Activated CD4-positive, alpha-beta T cell treated with anti-CD3 and anti-CD28 coated beads for 1 hour (primary cell): ENCODE measurements at regions not wholly inside any gene's neighbourhood (a gene's known extent, or its start where the extent isn't known, plus 50 kb on each side); places are given as distances from the start of the nearest gene placed in this dataset.
"Not testable (repeated sequence)": the region's sequence is repeated elsewhere in the genome, so short reads cannot be mapped to it uniquely, and the experiment has no call there.

Experiments used
- DNase-seq: peaks from one replicate; pipeline ENCODE4 v3.0.0-alpha.2; 2020

DNA sequence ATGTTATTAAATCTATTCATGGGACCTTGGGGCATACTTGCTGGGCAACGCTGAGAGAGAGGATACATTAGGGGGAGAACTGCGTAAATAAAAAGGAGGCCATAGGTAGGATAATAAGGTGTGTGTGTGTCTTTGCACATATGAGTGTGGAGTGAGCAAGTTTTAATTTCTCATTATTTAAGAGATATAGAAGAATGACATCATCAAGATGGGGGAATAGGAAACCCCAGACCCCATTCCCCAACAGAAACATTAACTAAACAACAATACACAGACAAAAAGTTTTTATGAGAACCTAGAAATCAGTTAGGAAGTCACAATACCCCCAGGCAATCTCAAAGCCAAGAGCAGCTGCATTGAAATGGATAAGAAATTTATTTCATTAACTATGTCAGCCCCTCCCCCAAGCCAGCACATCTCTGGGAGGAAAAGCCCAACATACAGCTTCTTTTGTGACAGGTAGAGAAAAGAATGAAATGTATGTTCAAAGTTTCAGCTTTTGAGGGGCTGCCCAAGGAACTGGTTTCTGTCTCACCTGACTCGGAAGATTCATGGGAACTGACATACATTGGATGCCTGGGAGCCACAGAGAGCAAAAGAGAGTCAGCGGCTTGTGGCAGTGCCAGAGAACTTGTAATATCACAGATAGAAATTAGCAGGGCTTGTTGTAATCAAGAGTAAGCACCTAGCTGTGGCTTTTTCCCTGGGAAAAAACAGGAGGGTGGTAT lies 234.3 kb upstream of the NFIA start:
- DNase-seq = no peak

DNA sequence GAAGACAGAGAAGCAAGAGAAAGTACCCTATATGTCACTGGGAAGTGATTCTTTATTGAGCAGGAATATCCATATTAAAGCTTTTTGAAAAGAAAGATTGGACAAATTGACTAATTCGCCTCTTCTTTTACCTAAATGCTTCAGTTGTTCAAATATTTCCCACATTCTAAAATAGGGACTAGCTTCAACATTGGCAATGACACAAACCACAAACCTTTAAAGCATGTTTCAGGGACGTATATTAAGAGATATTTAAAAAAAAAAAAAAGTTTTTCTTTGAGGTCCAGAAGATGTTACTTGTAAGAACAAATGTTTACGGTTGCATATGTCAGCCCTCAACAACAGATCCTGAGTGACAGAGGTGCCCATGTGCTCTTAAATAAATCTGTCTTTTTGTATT lies 235.0 kb upstream of the NFIA start:
- DNase-seq = no peak

- DNase-seq = not testable (repeated sequence)
Measured at GRCh38 chr1:60845659-60846058, 236.7 kb upstream of the NFIA start.

- no peak for DNase-seq
Measured at GRCh38 chr1:60842304-60842703, 240.1 kb upstream of the NFIA start.

GRCh38 chr1:60841116-60842046 lies 241.0 kb upstream of the NFIA start:
- DNase-seq = no peak

- not testable (repeated sequence) for DNase-seq
Measured at GRCh38 chr1:60840476-60840875, 241.9 kb upstream of the NFIA start.

- DNase-seq = no peak
Measured at GRCh38 chr1:60835649-60836048, 246.7 kb upstream of the NFIA start.

GRCh38 chr1:60833173-60833572 lies 249.2 kb upstream of the NFIA start:
- DNase-seq = no peak

- no peak for DNase-seq
Measured at GRCh38 chr1:60832367-60832766, 250.0 kb upstream of the NFIA start.

GRCh38 chr1:60831780-60832179 lies 250.6 kb upstream of the NFIA start:
- no peak for DNase-seq

DNA sequence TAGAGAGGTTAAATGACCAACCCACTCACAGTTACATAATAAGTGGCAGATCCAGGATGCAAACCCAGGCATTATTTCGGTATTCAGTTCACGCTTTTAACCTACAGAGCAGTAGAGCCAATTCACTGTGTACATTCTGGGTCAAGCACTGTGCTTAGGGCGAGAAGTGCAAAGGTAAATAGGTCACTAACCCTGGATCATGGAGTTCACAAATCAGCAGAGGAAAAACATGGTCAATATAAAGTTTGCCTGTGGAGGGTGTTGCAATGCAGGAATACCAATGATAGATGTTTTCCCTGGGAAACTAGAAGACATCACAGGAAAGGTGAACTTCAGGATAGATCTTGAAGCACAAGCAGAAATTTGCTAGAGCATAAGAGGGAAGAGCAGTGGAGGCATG lies 253.4 kb upstream of the NFIA start:
- DNase-seq = no peak

DNA sequence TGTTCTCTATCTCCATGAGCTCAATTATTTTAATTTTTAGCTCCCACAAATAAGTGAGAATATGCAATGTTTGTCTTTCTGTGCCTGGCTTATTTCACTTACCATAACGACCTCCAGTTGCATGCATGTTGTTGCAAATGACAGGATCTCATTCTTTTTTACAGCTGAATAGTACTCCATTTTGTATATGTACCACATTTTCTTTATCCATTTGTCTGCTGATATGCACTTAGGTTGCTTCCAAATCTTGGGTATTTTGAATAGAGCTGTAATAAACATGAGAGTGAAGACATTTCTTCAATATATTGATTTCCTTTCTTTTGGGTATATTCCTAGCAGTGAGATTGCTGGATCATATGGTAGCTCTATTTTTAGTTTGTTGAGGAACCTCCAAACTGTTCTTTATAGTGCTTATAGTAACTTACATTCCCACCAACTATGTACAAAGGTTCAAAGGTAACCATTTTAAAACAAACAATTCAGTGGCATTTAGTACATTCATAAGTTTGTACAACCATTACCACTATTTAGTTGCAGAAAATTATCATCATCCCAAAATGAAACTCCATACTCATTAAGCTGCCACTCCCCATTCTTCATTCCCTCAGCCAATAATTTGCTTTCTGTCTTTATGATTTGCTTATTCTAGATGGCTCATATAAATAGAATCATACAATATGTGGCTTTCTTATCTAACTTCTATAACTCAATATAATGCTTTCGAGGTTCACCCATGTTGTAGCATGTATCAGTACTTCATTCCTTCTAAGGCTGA lies 255.9 kb upstream of the NFIA start:
- no peak for DNase-seq

- no peak for DNase-seq
Measured at GRCh38 chr1:60825593-60825992, 256.8 kb upstream of the NFIA start.

GRCh38 chr1:60823151-60823550 lies 259.2 kb upstream of the NFIA start:
- DNase-seq = no peak

- no peak for DNase-seq
Measured at GRCh38 chr1:60822252-60822651, 260.1 kb upstream of the NFIA start.

- no peak for DNase-seq
Measured at GRCh38 chr1:60821156-60821555, 261.2 kb upstream of the NFIA start.

DNA sequence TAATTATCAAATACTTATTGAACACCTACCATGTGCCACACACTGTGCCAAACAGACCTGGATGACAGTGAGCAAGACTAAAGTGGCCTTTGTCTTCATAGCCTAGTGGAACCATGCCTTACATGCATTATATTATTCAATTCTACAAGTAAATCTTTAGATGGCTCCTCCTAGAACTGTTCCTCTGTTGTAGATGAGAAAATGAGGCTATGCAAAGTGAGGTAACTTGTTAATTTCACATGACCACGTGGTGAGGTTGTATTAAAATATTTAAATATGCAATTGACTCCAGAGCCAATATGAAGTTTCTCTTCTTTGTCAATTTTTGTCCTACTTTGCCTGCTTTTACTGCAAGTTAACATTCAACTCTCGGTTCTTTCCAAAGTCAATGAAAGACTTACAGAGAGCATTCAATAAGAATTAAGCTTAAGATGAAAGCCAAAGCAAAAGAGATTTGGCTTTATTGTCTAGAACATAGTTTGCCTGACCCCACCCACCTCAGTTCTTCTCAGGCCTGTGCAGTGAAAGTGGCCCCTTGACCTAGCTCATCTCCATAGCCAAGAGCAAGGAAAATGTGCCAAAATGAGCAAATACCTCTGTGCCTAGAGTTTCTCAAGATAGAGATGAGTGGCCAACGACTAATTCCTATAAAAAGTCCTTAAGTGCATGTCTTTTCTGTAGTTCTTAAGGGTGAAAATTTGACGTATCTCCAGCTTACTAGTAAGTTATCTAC lies 263.2 kb upstream of the NFIA start:
- no peak for DNase-seq

GRCh38 chr1:60813071-60813470 lies 269.3 kb upstream of the NFIA start:
- no peak for DNase-seq

- DNase-seq = no peak
Measured at GRCh38 chr1:60809204-60809980, 273.0 kb upstream of the NFIA start.

DNA sequence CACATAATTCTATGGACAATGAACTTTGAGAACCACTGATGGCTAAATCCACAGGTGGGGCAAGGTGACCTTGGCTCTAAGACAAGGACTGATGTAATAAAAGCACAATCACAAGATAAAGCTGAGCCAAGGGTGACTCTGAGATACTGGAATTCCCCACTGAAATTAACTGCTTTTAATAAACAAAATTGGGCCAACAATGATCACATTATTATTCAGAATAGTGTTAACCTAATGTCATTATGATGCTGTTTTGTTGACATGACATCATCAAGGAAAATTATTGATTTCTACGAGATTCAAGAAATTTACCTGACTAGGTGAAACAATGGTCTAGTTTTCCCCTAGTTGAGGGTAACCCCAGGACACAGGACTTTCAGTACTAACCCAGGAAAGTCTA lies 273.7 kb upstream of the NFIA start:
- no peak for DNase-seq

DNA sequence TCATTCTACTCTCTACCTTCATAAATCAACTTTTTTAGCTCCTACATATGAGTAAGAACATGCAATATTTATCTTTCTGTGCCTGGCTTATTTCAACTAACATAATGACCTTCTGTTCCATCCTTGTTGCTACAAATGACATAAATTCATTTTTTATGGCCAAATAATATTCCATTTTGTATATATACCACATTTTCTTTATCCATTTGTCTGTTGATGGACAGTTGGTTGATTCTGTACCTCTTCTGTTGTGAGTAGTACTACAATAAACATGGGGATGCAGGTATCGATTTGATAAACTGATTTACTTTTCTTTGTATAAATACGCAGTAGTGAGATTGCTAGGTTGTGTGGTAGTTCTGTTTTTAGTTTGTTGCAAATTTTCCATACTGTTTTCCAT lies 279.5 kb upstream of the NFIA start:
- DNase-seq = no peak

DNA sequence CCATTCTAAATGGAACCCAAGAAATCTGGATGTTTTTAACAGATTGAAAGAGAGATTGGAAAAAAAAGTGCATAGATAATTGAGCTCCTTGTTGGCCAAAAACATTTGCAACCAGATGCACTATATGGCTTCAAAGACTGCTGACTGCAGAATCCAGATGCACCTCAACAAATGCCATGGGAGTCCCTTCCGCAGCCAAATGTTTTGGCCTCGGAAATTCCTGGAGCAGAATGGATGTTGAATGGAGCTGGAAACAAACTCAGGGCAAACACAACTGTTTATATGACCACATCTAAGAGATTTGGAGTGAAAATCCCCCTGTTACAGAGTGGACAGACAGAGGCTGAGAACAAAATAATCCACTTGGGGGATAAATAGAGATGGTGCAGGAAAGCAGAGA lies 285.0 kb upstream of the NFIA start:
- no peak for DNase-seq
